ENCODE measurements at regions not wholly inside any gene's neighbourhood (a gene's known extent, or its start where the extent isn't known, plus 50 kb on each side); places are given as distances from the start of the nearest gene placed in this dataset.

DNA sequence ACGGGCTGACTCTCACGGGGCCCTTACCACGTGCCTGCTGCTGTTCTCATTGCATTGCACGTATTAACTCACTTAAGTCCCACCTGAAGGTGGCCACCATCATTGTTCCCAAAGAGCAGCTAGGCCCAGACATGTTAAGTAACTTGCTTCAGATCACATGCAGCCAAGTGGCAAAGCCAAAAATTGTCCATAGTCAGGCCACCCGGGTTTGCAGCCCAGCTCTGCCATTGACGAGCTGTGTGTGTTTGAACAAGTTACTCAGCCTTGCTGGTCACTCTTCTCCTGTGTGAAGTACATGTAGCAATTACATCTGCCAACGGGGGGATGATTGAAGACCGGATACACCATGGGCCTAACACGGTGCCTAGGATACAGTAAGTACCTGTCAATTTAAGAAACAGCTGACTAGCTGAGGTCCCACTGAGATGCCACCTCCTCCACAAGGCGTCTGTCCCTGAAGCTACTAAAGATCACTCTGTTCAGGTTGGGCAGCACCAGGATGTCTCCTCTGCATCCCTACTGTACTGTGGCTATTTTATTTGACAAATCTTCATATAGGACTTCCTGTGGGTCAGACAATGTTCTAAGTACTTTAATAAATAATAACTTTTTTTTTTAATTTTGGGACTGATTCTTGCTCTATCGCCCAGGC, 154.2 kb upstream of the MYCN start:
- H3K27me3 Mint-ChIP-seq (ENCODE audit: insufficient read depth, low read depth, poor library complexity), result peaks cover 2% of the 10 kb centered on the region
- 0 out of 2 replicates have a peak, but pooled peaks cover 6% of the 10 kb centered on the region for H3K9me2 ChIP-seq (ENCODE audit: insufficient read depth)

More for the DNA sequence above, 154.2 kb upstream of the MYCN start:
- no peak for ATAC-seq
- Mint-ChIP-seq H3K36me3 (ENCODE audit: low read depth) (no peaks in the 10 kb centered on the region), H3K27ac (no peak overlapping the region), H3K9me3 (no peaks in the 10 kb centered on the region; the same call in 2 of the 3 replicates), H3K4me3 (no peak overlapping the region), H3K4me1 (no peaks in the 10 kb centered on the region; the same call in 2 of the 3 replicates)
- H2AFZ ChIP-seq, result no peak overlapping the region
- no peak overlapping the region for H3K4me3 ChIP-seq
- TF ChIP-seq ETS1 (IDR thresholded peaks at IDR 0.05), result no peak
- TF ChIP-seq JUNB (IDR thresholded peaks at IDR 0.05; ENCODE audit: unreplicated experiment), result no peak
- TF ChIP-seq REST (IDR thresholded peaks at IDR 0.05; ENCODE audit: unreplicated experiment), result no peak
- no peak for TF ChIP-seq NANOG (IDR thresholded peaks at IDR 0.05; ENCODE audit: borderline replicate concordance)
- TF ChIP-seq POLR2AphosphoS5 (IDR thresholded peaks at IDR 0.05; ENCODE audit: low read depth), result no peak
- no peak for TF ChIP-seq ZNF114 (CRISPR knock-in tag; IDR thresholded peaks at IDR 0.05)
- no peak for TF ChIP-seq STAT1 (IDR thresholded peaks at IDR 0.05; ENCODE audit: unreplicated experiment)
- TF ChIP-seq EZH2 (IDR thresholded peaks at IDR 0.05; ENCODE audit: low read depth, unreplicated experiment), result no peak
- TF ChIP-seq CTCF (conservative IDR thresholded peaks at IDR 0.05; ENCODE audit: low read depth in 2 of 2), result no peak
- TF ChIP-seq EZH2phosphoT487 (IDR thresholded peaks at IDR 0.05; ENCODE audit: unreplicated experiment), result no peak
- TF ChIP-seq, protein P1, sequence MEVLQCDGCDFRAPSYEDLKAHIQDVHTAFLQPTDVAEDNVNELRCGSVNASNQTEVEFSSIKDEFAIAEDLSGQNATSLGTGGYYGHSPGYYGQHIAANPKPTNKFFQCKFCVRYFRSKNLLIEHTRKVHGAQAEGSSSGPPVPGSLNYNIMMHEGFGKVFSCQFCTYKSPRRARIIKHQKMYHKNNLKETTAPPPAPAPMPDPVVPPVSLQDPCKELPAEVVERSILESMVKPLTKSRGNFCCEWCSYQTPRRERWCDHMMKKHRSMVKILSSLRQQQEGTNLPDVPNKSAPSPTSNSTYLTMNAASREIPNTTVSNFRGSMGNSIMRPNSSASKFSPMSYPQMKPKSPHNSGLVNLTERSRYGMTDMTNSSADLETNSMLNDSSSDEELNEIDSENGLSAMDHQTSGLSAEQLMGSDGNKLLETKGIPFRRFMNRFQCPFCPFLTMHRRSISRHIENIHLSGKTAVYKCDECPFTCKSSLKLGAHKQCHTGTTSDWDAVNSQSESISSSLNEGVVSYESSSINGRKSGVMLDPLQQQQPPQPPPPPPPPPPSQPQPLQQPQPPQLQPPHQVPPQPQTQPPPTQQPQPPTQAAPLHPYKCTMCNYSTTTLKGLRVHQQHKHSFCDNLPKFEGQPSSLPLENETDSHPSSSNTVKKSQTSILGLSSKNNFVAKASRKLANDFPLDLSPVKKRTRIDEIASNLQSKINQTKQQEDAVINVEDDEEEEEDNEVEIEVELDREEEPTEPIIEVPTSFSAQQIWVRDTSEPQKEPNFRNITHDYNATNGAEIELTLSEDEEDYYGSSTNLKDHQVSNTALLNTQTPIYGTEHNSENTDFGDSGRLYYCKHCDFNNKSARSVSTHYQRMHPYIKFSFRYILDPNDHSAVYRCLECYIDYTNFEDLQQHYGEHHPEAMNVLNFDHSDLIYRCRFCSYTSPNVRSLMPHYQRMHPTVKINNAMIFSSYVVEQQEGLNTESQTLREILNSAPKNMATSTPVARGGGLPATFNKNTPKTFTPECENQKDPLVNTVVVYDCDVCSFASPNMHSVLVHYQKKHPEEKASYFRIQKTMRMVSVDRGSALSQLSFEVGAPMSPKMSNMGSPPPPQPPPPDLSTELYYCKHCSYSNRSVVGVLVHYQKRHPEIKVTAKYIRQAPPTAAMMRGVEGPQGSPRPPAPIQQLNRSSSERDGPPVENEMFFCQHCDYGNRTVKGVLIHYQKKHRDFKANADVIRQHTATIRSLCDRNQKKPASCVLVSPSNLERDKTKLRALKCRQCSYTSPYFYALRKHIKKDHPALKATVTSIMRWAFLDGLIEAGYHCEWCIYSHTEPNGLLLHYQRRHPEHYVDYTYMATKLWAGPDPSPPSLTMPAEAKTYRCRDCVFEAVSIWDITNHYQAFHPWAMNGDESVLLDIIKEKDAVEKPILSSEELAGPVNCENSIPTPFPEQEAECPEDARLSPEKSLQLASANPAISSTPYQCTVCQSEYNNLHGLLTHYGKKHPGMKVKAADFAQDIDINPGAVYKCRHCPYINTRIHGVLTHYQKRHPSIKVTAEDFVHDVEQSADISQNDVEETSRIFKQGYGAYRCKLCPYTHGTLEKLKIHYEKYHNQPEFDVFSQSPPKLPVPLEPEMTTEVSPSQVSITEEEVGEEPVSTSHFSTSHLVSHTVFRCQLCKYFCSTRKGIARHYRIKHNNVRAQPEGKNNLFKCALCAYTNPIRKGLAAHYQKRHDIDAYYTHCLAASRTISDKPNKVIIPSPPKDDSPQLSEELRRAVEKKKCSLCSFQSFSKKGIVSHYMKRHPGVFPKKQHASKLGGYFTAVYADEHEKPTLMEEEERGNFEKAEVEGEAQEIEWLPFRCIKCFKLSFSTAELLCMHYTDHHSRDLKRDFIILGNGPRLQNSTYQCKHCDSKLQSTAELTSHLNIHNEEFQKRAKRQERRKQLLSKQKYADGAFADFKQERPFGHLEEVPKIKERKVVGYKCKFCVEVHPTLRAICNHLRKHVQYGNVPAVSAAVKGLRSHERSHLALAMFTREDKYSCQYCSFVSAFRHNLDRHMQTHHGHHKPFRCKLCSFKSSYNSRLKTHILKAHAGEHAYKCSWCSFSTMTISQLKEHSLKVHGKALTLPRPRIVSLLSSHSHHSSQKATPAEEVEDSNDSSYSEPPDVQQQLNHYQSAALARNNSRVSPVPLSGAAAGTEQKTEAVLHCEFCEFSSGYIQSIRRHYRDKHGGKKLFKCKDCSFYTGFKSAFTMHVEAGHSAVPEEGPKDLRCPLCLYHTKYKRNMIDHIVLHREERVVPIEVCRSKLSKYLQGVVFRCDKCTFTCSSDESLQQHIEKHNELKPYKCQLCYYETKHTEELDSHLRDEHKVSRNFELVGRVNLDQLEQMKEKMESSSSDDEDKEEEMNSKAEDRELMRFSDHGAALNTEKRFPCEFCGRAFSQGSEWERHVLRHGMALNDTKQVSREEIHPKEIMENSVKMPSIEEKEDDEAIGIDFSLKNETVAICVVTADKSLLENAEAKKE (CRISPR knock-in tag; IDR thresholded peaks at IDR 0.05), result no peak
- TF ChIP-seq ZNF331 (CRISPR knock-in tag; IDR thresholded peaks at IDR 0.05; ENCODE audit: low read depth), result no peak
- TF ChIP-seq CREB1 (CRISPR knock-in tag; IDR thresholded peaks at IDR 0.05; ENCODE audit: low read depth), result no peak
- no peaks in the 10 kb centered on the region for H4K20me1 ChIP-seq (replicated peaks; ENCODE audit: insufficient read depth)
- no peaks in the 10 kb centered on the region for H3K79me2 ChIP-seq (replicated peaks; ENCODE audit: insufficient read depth)
- H3K27me3 ChIP-seq (ENCODE audit: insufficient read depth), result no peaks in the 10 kb centered on the region
- H3K36me3 ChIP-seq (ENCODE audit: insufficient read depth), result no peaks in the 10 kb centered on the region
- no peak overlapping the region for H3K27ac ChIP-seq (ENCODE audit: low read depth)
- H3K4me1 ChIP-seq (ENCODE audit: insufficient read depth), result no peaks in the 10 kb centered on the region
- no peak for DNase-seq (ENCODE audit: low spot score)
- no peaks in the 10 kb centered on the region for H3F3A ChIP-seq (replicated peaks; ENCODE audit: low read depth)
- H3K4me2 ChIP-seq, result no peak overlapping the region

Data from GM23338 (cell line).